ENCODE measurements at regions not wholly inside any gene's neighbourhood (a gene's known extent, or its start where the extent isn't known, plus 50 kb on each side); places are given as distances from the start of the nearest gene placed in this dataset.

GRCh38 chr6:95384988-95385387 is 192.3 kb upstream of the MANEA start:
- no peak for TF ChIP-seq CTCF (conservative IDR thresholded peaks at IDR 0.05; ENCODE audit: low read depth in 2 of 2)
- no peak for TF ChIP-seq POLR2AphosphoS5 (IDR thresholded peaks at IDR 0.05; ENCODE audit: low read depth)

Data from GM23338 (cell line).